HL-60 (cell line): ENCODE measurements at regions not wholly inside any gene's neighbourhood (a gene's known extent, or its start where the extent isn't known, plus 50 kb on each side); places are given as distances from the start of the nearest gene placed in this dataset.

Experiments used
- DNase-seq, 2 experiments: peaks; one replicate each; pipeline ENCODE4 v3.0.0-alpha.2; 2010 to 2020; ENCODE audit warnings: low read depth in 1 of 2, low spot score in 1 of 2
- H3K27ac ChIP-seq: fragments of 250-450 bp; sonication (Bioruptor Pico); replicated peaks from 2 replicates; pipeline ENCODE4 v1.5.1; 2020; ENCODE audit warnings: mild to moderate bottlenecking, moderate library complexity
- H3K27me3 ChIP-seq: fragments of 250-450 bp; sonication (Bioruptor Pico); 2 replicates; pipeline ENCODE4 v1.5.1; 2021; ENCODE audit warnings: mild to moderate bottlenecking, moderate library complexity; ENCODE audit not compliant: insufficient read depth, poor library complexity, severe bottlenecking
- H3K4me3 ChIP-seq: replicated peaks from 2 replicates; pipeline ENCODE4 v1.5.1; 2011; ENCODE audit warnings: mild to moderate bottlenecking, control low read depth, low read length; ENCODE audit not compliant: insufficient read depth
- GABPA ChIP-seq: IDR thresholded peaks from 2 replicates; pipeline ENCODE4 v1.6.1; 2012; ENCODE audit warnings: low read depth
- POLR2AphosphoS5 ChIP-seq: IDR thresholded peaks from 2 replicates; pipeline ENCODE4 v1.6.1; 2012; ENCODE audit warnings: low read depth
- SPI1 ChIP-seq: IDR thresholded peaks from 2 replicates; pipeline ENCODE4 v1.6.1; 2012; ENCODE audit warnings: low read depth, mild to moderate bottlenecking, borderline replicate concordance
- TF ChIP-seq, protein P1 (sequence below): IDR thresholded peaks from 2 replicates; pipeline ENCODE4 v1.6.1; 2012; ENCODE audit warnings: low read depth; ENCODE audit not compliant: insufficient replicate concordance
- TF ChIP-seq, protein P2 (sequence below): IDR thresholded peaks from one replicate; pipeline ENCODE4 v1.5.1; 2011; ENCODE audit warnings: low read length, control low read depth, inconsistent platforms; ENCODE audit not compliant: insufficient read depth

DNA sequence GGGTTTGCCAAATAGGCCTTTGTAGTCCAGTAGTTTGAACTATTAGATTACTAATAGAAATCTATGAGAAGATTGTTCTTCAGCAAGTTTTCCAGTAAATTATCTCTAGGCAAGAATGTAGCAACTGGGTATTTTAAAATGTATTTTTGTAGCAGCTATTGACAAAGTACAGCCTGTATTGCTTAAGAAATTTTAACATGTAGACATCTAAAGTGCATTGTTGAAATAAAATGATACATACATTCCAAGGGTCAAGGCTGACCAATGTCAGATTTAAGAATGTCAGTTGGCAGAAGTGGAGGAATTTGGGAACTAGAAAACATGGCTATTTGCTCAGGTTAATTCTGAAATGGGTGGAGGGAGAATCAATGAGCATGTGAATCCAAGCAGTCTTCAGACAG, 57.5 kb upstream of the ZSWIM6 start:
- no peaks in the 10 kb centered on the region for H3K27me3 ChIP-seq
- H3K4me3 ChIP-seq, result no peak overlapping the region
- TF ChIP-seq, protein P1, sequence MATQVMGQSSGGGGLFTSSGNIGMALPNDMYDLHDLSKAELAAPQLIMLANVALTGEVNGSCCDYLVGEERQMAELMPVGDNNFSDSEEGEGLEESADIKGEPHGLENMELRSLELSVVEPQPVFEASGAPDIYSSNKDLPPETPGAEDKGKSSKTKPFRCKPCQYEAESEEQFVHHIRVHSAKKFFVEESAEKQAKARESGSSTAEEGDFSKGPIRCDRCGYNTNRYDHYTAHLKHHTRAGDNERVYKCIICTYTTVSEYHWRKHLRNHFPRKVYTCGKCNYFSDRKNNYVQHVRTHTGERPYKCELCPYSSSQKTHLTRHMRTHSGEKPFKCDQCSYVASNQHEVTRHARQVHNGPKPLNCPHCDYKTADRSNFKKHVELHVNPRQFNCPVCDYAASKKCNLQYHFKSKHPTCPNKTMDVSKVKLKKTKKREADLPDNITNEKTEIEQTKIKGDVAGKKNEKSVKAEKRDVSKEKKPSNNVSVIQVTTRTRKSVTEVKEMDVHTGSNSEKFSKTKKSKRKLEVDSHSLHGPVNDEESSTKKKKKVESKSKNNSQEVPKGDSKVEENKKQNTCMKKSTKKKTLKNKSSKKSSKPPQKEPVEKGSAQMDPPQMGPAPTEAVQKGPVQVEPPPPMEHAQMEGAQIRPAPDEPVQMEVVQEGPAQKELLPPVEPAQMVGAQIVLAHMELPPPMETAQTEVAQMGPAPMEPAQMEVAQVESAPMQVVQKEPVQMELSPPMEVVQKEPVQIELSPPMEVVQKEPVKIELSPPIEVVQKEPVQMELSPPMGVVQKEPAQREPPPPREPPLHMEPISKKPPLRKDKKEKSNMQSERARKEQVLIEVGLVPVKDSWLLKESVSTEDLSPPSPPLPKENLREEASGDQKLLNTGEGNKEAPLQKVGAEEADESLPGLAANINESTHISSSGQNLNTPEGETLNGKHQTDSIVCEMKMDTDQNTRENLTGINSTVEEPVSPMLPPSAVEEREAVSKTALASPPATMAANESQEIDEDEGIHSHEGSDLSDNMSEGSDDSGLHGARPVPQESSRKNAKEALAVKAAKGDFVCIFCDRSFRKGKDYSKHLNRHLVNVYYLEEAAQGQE, result no peak
- TF ChIP-seq, protein P2, sequence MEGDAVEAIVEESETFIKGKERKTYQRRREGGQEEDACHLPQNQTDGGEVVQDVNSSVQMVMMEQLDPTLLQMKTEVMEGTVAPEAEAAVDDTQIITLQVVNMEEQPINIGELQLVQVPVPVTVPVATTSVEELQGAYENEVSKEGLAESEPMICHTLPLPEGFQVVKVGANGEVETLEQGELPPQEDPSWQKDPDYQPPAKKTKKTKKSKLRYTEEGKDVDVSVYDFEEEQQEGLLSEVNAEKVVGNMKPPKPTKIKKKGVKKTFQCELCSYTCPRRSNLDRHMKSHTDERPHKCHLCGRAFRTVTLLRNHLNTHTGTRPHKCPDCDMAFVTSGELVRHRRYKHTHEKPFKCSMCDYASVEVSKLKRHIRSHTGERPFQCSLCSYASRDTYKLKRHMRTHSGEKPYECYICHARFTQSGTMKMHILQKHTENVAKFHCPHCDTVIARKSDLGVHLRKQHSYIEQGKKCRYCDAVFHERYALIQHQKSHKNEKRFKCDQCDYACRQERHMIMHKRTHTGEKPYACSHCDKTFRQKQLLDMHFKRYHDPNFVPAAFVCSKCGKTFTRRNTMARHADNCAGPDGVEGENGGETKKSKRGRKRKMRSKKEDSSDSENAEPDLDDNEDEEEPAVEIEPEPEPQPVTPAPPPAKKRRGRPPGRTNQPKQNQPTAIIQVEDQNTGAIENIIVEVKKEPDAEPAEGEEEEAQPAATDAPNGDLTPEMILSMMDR, result no peak
- TF ChIP-seq SPI1 (no peak), GABPA (no peak), POLR2AphosphoS5 (no peak)
- DNase-seq, result no peak
- H3K27ac ChIP-seq, result no peak overlapping the region

GRCh38 chr5:61275841-61276240, 56.2 kb upstream of the ZSWIM6 start:
- Histone ChIP-seq H3K27ac (peak overlapping the region; percentile 26), H3K4me3 (no peak overlapping the region), H3K27me3 (no peaks in the 10 kb centered on the region)
- DNase-seq, result peak; percentile 51 to 83
- TF ChIP-seq, protein P2, result no peak
- TF ChIP-seq POLR2AphosphoS5 (peak; percentile 39; the same call in 1 of the 2 replicates), SPI1 (peak; percentile 72; the same call in 1 of the 2 replicates)

- DNase-seq, result no peak
- no peak overlapping the region for H3K4me3 ChIP-seq
- TF ChIP-seq GABPA (no peak), POLR2AphosphoS5 (no peak), SPI1 (no peak)
- TF ChIP-seq, protein P1, result no peak
- TF ChIP-seq, protein P2, result no peak
- H3K27ac ChIP-seq, result no peak overlapping the region
- H3K27me3 ChIP-seq, result no peaks in the 10 kb centered on the region
Measured at GRCh38 chr5:61277190-61277589, 54.9 kb upstream of the ZSWIM6 start.

GRCh38 chr5:61277781-61278180, 54.3 kb upstream of the ZSWIM6 start:
- H3K27ac ChIP-seq, result no peak overlapping the region
- DNase-seq, result no peak
- H3K4me3 ChIP-seq, result no peak overlapping the region
- TF ChIP-seq GABPA (no peak), POLR2AphosphoS5 (no peak), SPI1 (no peak)
- TF ChIP-seq, protein P1, result no peak
- TF ChIP-seq, protein P2, result no peak
- no peaks in the 10 kb centered on the region for H3K27me3 ChIP-seq
